GM23338 (cell line): ENCODE measurements at regions not wholly inside any gene's neighbourhood (a gene's known extent, or its start where the extent isn't known, plus 50 kb on each side); places are given as distances from the start of the nearest gene placed in this dataset.

Source experiments
- ATAC-seq: fragments of 200-7000 bp; cut with Tn5 transposase; 3 replicates; pipeline ENCODE4 v1.9.1; 2020
- DNase-seq: peaks from one replicate; pipeline ENCODE4 v3.0.0-alpha.2; 2015; ENCODE audit warnings: low spot score
- H2AFZ ChIP-seq: fragments of 200-600 bp; sonication (generic); 2 replicates; pipeline ENCODE4 v1.8.0; 2016; ENCODE audit warnings: antibody characterized with exemption, mild to moderate bottlenecking, moderate library complexity
- H3F3A ChIP-seq: fragments of 200-600 bp; sonication (generic); replicated peaks from 2 replicates; pipeline ENCODE4 v1.8.0; 2017; ENCODE audit warnings: antibody characterized with exemption, mixed run types, low read depth
- H3K27ac ChIP-seq: fragments of 200-600 bp; sonication (generic); 2 replicates; pipeline ENCODE4 v1.6.1; 2016; ENCODE audit warnings: low read depth
- H3K27me3 ChIP-seq: fragments of 200-600 bp; sonication (generic); 2 replicates; pipeline ENCODE4 v1.8.0; 2016; ENCODE audit warnings: mild to moderate bottlenecking, mixed run types, moderate library complexity; ENCODE audit not compliant: insufficient read depth
- H3K36me3 ChIP-seq: fragments of 200-600 bp; sonication (generic); 2 replicates; pipeline ENCODE4 v1.8.0; 2016; ENCODE audit warnings: mild to moderate bottlenecking; ENCODE audit not compliant: insufficient read depth
- H3K4me1 ChIP-seq: fragments of 200-600 bp; sonication (generic); 2 replicates; pipeline ENCODE4 v1.8.0; 2016; ENCODE audit warnings: mild to moderate bottlenecking, moderate library complexity; ENCODE audit not compliant: insufficient read depth
- H3K4me2 ChIP-seq: fragments of 200-600 bp; sonication (generic); 2 replicates; pipeline ENCODE4 v1.7.1; 2017; ENCODE audit warnings: mixed run types
- H3K4me3 ChIP-seq: fragments of 200-600 bp; sonication (generic); 2 replicates; pipeline ENCODE4 v1.6.1; 2016; ENCODE audit warnings: mixed run types
- H3K79me2 ChIP-seq: fragments of 200-600 bp; sonication (generic); replicated peaks from 2 replicates; pipeline ENCODE4 v1.8.0; 2017; ENCODE audit warnings: mild to moderate bottlenecking; ENCODE audit not compliant: insufficient read depth
- H3K9me2 ChIP-seq: fragments of 200-600 bp; sonication (generic); 2 replicates; pipeline ENCODE4 v1.8.0; 2017; ENCODE audit not compliant: insufficient read depth
- H4K20me1 ChIP-seq: fragments of 200-600 bp; sonication (generic); replicated peaks from 2 replicates; pipeline ENCODE4 v1.8.0; 2017; ENCODE audit warnings: mild to moderate bottlenecking; ENCODE audit not compliant: insufficient read depth
- H3K27ac Mint-ChIP-seq: 2 replicates; pipeline ENCODE4 v1.8.0; 2020; ENCODE audit warnings: inconsistent platforms, mild to moderate bottlenecking, moderate library complexity, mixed read lengths
- H3K27me3 Mint-ChIP-seq: 3 replicates; pipeline ENCODE4 v1.8.0; 2022; ENCODE audit warnings: low read depth, mild to moderate bottlenecking, moderate library complexity, mixed read lengths, inconsistent platforms; ENCODE audit not compliant: insufficient read depth, poor library complexity
- H3K36me3 Mint-ChIP-seq: 3 replicates; pipeline ENCODE4 v1.8.0; 2021; ENCODE audit warnings: low read depth, mild to moderate bottlenecking, inconsistent platforms, moderate library complexity, mixed read lengths
- H3K4me1 Mint-ChIP-seq: 3 replicates; pipeline ENCODE4 v1.8.0; 2020; ENCODE audit warnings: mild to moderate bottlenecking, inconsistent platforms, mixed read lengths
- H3K4me3 Mint-ChIP-seq: 3 replicates; pipeline ENCODE4 v1.8.0; 2021; ENCODE audit warnings: moderate library complexity, mild to moderate bottlenecking, inconsistent platforms, mixed read lengths
- H3K9me3 Mint-ChIP-seq: 3 replicates; pipeline ENCODE4 v1.8.0; 2020; ENCODE audit warnings: moderate library complexity, mild to moderate bottlenecking, inconsistent platforms, mixed read lengths
- EZH2phosphoT487 ChIP-seq: fragments of 200-600 bp; sonication (generic); IDR thresholded peaks from one replicate; pipeline ENCODE4 v1.8.1; 2018; ENCODE audit warnings: antibody characterized with exemption; ENCODE audit not compliant: unreplicated experiment
- JUNB ChIP-seq: IDR thresholded peaks from one replicate; pipeline ENCODE4 v1.6.1; 2016; ENCODE audit warnings: antibody characterized with exemption; ENCODE audit not compliant: unreplicated experiment
- NANOG ChIP-seq: IDR thresholded peaks from 2 replicates; pipeline ENCODE4 v1.6.1; 2016; ENCODE audit warnings: antibody characterized with exemption, borderline replicate concordance
- POLR2AphosphoS5 ChIP-seq: IDR thresholded peaks from 2 replicates; pipeline ENCODE4 v1.6.1; 2016; ENCODE audit warnings: antibody characterized with exemption, low read depth
- STAT1 ChIP-seq: IDR thresholded peaks from one replicate; pipeline ENCODE4 v1.6.1; 2016; ENCODE audit warnings: antibody characterized with exemption; ENCODE audit not compliant: unreplicated experiment
- ZNF114 ChIP-seq: fragments of 250-450 bp; sonication (Bioruptor Pico); IDR thresholded peaks from 2 replicates; pipeline ENCODE4 v1.5.0; 2020; ENCODE audit warnings: mild to moderate bottlenecking, moderate library complexity
- ZNF331 ChIP-seq: fragments of 250-450 bp; sonication (Bioruptor Pico); IDR thresholded peaks from 2 replicates; pipeline ENCODE4 v1.5.0; 2020; ENCODE audit warnings: low read depth, mild to moderate bottlenecking, moderate library complexity
- TF ChIP-seq, protein P1 (sequence below): IDR thresholded peaks from one replicate; pipeline ENCODE4 v1.6.1; 2018; ENCODE audit warnings: antibody characterized with exemption; ENCODE audit not compliant: unreplicated experiment
- TF ChIP-seq, protein P2 (sequence below), 2 experiments: fragments of 200-600 bp in 1 of 2; sonication (generic) in 1 of 2; conservative IDR thresholded peaks; 2 replicates each; pipeline versions ENCODE4 v1.5.1 to v1.6.1; 2016 to 2017; ENCODE audit warnings: antibody characterized with exemption in 2 of 2, low read depth in 2 of 2, mild to moderate bottlenecking in 2 of 2, moderate library complexity in 1 of 2
- TF ChIP-seq, protein P3 (sequence below): IDR thresholded peaks from 2 replicates; pipeline ENCODE4 v1.6.1; 2016; ENCODE audit warnings: antibody characterized with exemption

DNA sequence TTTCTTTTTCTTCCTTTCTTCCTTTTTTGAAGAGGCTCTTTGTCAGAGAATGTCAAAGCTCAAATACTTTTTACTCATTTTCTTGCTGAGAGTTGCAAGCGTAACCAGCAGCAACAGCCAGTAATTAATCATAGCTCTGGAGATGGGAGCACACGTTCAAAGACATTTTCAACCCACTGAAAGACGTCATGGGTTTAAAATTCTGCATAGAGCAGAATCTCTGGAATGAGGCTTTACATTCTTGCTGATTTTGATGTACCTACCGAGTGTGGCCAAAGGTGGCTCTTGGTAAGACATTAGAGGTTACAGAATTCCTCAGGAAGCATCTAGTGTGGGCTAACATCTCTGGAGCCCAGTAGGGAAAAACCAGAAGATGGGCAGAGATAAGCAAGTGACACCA, 292.5 kb downstream of the MTX2 start (continued):
- TF ChIP-seq, protein P1, sequence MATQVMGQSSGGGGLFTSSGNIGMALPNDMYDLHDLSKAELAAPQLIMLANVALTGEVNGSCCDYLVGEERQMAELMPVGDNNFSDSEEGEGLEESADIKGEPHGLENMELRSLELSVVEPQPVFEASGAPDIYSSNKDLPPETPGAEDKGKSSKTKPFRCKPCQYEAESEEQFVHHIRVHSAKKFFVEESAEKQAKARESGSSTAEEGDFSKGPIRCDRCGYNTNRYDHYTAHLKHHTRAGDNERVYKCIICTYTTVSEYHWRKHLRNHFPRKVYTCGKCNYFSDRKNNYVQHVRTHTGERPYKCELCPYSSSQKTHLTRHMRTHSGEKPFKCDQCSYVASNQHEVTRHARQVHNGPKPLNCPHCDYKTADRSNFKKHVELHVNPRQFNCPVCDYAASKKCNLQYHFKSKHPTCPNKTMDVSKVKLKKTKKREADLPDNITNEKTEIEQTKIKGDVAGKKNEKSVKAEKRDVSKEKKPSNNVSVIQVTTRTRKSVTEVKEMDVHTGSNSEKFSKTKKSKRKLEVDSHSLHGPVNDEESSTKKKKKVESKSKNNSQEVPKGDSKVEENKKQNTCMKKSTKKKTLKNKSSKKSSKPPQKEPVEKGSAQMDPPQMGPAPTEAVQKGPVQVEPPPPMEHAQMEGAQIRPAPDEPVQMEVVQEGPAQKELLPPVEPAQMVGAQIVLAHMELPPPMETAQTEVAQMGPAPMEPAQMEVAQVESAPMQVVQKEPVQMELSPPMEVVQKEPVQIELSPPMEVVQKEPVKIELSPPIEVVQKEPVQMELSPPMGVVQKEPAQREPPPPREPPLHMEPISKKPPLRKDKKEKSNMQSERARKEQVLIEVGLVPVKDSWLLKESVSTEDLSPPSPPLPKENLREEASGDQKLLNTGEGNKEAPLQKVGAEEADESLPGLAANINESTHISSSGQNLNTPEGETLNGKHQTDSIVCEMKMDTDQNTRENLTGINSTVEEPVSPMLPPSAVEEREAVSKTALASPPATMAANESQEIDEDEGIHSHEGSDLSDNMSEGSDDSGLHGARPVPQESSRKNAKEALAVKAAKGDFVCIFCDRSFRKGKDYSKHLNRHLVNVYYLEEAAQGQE, result no peak
- no peak for TF ChIP-seq NANOG
- TF ChIP-seq POLR2AphosphoS5, result no peak
- no peak for TF ChIP-seq ZNF331 (CRISPR knock-in tag)
- no peak for TF ChIP-seq EZH2phosphoT487
- no peak for TF ChIP-seq ZNF114 (CRISPR knock-in tag)
- no peak for TF ChIP-seq JUNB
- TF ChIP-seq, protein P2, sequence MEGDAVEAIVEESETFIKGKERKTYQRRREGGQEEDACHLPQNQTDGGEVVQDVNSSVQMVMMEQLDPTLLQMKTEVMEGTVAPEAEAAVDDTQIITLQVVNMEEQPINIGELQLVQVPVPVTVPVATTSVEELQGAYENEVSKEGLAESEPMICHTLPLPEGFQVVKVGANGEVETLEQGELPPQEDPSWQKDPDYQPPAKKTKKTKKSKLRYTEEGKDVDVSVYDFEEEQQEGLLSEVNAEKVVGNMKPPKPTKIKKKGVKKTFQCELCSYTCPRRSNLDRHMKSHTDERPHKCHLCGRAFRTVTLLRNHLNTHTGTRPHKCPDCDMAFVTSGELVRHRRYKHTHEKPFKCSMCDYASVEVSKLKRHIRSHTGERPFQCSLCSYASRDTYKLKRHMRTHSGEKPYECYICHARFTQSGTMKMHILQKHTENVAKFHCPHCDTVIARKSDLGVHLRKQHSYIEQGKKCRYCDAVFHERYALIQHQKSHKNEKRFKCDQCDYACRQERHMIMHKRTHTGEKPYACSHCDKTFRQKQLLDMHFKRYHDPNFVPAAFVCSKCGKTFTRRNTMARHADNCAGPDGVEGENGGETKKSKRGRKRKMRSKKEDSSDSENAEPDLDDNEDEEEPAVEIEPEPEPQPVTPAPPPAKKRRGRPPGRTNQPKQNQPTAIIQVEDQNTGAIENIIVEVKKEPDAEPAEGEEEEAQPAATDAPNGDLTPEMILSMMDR (conservative IDR thresholded peaks at IDR 0.05; ENCODE audit: low read depth in 2 of 2), result no peak
- TF ChIP-seq, protein P3, sequence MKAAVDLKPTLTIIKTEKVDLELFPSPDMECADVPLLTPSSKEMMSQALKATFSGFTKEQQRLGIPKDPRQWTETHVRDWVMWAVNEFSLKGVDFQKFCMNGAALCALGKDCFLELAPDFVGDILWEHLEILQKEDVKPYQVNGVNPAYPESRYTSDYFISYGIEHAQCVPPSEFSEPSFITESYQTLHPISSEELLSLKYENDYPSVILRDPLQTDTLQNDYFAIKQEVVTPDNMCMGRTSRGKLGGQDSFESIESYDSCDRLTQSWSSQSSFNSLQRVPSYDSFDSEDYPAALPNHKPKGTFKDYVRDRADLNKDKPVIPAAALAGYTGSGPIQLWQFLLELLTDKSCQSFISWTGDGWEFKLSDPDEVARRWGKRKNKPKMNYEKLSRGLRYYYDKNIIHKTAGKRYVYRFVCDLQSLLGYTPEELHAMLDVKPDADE, result no peak

DNA sequence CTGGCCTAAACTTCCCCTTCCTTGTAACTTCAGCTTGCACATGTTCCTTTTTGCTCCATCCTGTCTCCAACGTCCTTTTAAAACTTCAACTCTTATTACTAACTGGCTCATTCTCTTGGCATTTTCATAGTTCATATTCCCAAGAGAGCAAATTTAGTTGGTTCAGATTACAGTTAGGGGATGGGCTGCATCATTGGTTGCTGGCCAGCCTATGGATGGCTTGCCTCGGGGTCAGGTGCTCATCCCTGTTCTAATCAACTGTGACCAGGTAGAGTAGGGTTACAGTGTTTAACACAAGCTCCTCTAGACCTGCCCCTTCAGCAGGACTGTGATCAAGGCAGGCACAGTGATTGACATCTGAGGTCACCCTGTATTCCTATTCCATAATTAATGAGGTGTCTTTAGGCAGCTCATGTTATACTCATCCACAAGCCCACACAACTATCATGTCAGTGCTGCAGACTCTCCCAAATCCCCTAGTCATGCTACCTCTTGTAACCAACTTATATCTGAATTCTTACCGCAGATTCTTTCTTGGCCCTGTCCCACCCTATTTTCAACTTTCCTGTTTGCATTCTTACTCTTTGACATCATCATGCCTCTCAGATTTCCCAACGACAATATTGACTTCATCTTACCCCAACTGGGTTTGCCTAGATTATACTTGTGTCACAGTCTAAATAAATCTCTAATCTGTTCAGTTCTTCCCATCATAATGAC, 293.3 kb downstream of the MTX2 start:
- TF ChIP-seq, protein P3, result no peak
- no peak for TF ChIP-seq STAT1
- TF ChIP-seq JUNB, result no peak
- Mint-ChIP-seq H3K27me3 (no peaks in the 10 kb centered on the region), H3K9me3 (no peaks in the 10 kb centered on the region), H3K36me3 (no peaks in the 10 kb centered on the region), H3K4me1 (no peaks in the 10 kb centered on the region), H3K4me3 (no peak overlapping the region), H3K27ac (no peak overlapping the region)
- Histone ChIP-seq H3K79me2 (no peaks in the 10 kb centered on the region), H3K27me3 (no peaks in the 10 kb centered on the region), H3K27ac (no peak overlapping the region), H3K36me3 (no peaks in the 10 kb centered on the region), H3K4me2 (no peak overlapping the region), H4K20me1 (no peaks in the 10 kb centered on the region), H2AFZ (no peak overlapping the region; the same call in 1 of the 2 replicates), H3K4me1 (no peaks in the 10 kb centered on the region), H3K4me3 (no peak overlapping the region), H3F3A (no peaks in the 10 kb centered on the region), H3K9me2 (no peaks in the 10 kb centered on the region)
- ATAC-seq (no peak; the same call in 2 of the 3 replicates), DNase-seq (no peak)
